Stimulated activated CD4-positive, alpha-beta T cell treated with anti-CD3 and anti-CD28 coated beads, Interleukin-15, amount 100 ng/mL, for 1 hour (primary cell): ENCODE measurements at regions not wholly inside any gene's neighbourhood (a gene's known extent, or its start where the extent isn't known, plus 50 kb on each side); places are given as distances from the start of the nearest gene placed in this dataset.

Experiments
- DNase-seq, 2 donors: peaks; one replicate each; pipeline ENCODE4 v3.0.0-alpha.2; 2020; ENCODE audit warnings: low read depth in 1 of 2, low spot score in 1 of 2

- no peak for DNase-seq
Observed at GRCh38 chr16:66212428-66212827, 154.1 kb upstream of the CDH5 start.

- DNase-seq: no peak
Observed at GRCh38 chr16:66211651-66212050, 154.8 kb upstream of the CDH5 start.

- no peak for DNase-seq
Observed at GRCh38 chr16:66207883-66208265, 158.6 kb upstream of the CDH5 start.

GRCh38 chr16:66207139-66207882 is 159.2 kb upstream of the CDH5 start:
- DNase-seq: no peak

GRCh38 chr16:66206363-66206762 is 160.1 kb upstream of the CDH5 start:
- DNase-seq: no peak

- no peak for DNase-seq
Observed at GRCh38 chr16:66205287-66206231, 160.9 kb upstream of the CDH5 start.

- DNase-seq: no peak
Observed at GRCh38 chr16:66204756-66205155, 161.7 kb upstream of the CDH5 start.

GRCh38 chr16:66203476-66203875 is 163.0 kb upstream of the CDH5 start:
- no peak for DNase-seq

- DNase-seq: no peak
Observed at GRCh38 chr16:66199189-66199588, 167.3 kb upstream of the CDH5 start.

- DNase-seq: no peak
Observed at GRCh38 chr16:66198641-66199040, 167.8 kb upstream of the CDH5 start.

- no peak for DNase-seq
Observed at GRCh38 chr16:66197668-66198278, 168.7 kb upstream of the CDH5 start.

GRCh38 chr16:66196770-66197169 is 169.7 kb upstream of the CDH5 start:
- no peak for DNase-seq

GRCh38 chr16:66194866-66195265 is 171.6 kb upstream of the CDH5 start:
- no peak for DNase-seq

GRCh38 chr16:66193543-66194229 is 172.8 kb upstream of the CDH5 start:
- no peak for DNase-seq

GRCh38 chr16:66190411-66190810 is 176.1 kb upstream of the CDH5 start:
- no peak for DNase-seq

GRCh38 chr16:66189951-66190350 is 176.5 kb upstream of the CDH5 start:
- no peak for DNase-seq

GRCh38 chr16:66188917-66189725 is 177.4 kb upstream of the CDH5 start:
- DNase-seq: no peak

- no peak for DNase-seq
Observed at GRCh38 chr16:66186251-66186785, 180.2 kb upstream of the CDH5 start.

GRCh38 chr16:66182592-66182991 is 183.9 kb upstream of the CDH5 start:
- no peak for DNase-seq

- no peak for DNase-seq
Observed at GRCh38 chr16:66176731-66177130, 189.8 kb upstream of the CDH5 start.
